Erythroblast (primary cell): ENCODE measurements at regions not wholly inside any gene's neighbourhood (a gene's known extent, or its start where the extent isn't known, plus 50 kb on each side); places are given as distances from the start of the nearest gene placed in this dataset.

Source experiments
- GATA1 ChIP-seq: IDR thresholded peaks from 2 replicates; pipeline ENCODE4 v1.6.1; 2011; ENCODE audit warnings: low read depth, mild to moderate bottlenecking, control low read depth, low read length, moderate library complexity
- POLR2A ChIP-seq: IDR thresholded peaks from 2 replicates; pipeline ENCODE4 v1.6.1; 2011; ENCODE audit warnings: mild to moderate bottlenecking, low read length

GRCh38 chr2:239604861-239605260 is 204.0 kb upstream of the HDAC4 start:
- TF ChIP-seq POLR2A (no peak), GATA1 (no peak)
